SKM-1 (cell line): ENCODE measurements at regions not wholly inside any gene's neighbourhood (a gene's known extent, or its start where the extent isn't known, plus 50 kb on each side); places are given as distances from the start of the nearest gene placed in this dataset.

Source experiments
- DNase-seq: peaks from one replicate; lab custom pipeline; 2025; ENCODE audit not compliant: unreplicated experiment; lab: John Stamatoyannopoulos, UW

- DNase-seq, result no peak
These were observed 282.2 kb downstream of the CDH26 start for GRCh38 chr20:60240415-60240814.

DNA sequence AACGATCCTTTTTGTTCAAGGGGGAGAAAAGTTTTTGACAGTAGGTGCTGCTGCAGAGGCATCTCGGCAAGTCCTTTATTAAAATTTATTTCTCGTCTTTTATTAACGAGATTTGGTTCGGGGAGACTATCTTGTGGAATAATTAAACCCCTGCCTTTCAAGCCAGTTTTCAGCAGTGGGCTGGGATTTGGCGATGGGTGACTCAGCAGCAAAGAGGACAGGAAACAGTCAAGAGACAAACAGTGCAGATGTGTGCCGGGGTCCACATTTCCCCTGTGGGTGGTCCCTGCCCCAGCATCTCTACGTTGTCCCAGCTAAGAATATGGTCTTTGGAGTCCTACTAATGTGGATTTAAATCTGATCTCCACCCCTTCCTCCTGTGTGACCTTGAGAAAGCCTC is 282.8 kb downstream of the CDH26 start:
- no peak for DNase-seq

DNA sequence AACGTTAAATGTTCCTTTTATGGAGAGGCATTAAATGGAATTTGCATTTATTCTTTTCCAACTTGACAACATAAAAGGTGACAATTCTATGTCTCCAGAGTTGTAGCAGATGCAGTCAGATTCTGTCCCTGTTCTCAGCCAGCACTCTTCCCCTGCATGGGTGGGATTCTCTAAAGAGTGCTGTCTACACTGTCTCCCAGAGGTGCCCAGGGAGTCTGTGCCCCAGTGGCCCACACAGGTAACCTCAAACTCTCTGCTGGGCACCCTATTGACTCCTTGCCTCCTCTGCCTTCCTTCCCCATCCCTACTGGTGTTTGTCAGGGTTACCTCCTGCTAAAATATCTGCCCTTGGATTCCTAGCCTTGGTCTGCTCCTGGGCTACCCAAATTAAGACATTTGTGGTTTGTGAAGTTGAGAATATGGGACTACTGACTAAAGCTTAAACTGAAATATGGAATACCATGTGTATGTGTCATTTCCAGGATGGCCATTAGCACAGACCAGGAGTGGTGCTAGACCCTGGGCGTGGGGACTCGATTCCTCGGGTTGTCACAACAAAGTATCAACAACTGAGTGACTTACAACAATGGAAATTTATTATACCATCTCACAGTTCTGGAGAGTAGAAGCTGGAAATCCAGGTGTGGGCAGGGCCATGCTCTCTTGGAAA is 284.7 kb downstream of the CDH26 start:
- no peak for DNase-seq

GRCh38 chr20:60244373-60245146 is 286.3 kb downstream of the CDH26 start:
- no peak for DNase-seq

- no peak for DNase-seq
These were observed 288.5 kb downstream of the CDH26 start for GRCh38 chr20:60246751-60247150.

DNA sequence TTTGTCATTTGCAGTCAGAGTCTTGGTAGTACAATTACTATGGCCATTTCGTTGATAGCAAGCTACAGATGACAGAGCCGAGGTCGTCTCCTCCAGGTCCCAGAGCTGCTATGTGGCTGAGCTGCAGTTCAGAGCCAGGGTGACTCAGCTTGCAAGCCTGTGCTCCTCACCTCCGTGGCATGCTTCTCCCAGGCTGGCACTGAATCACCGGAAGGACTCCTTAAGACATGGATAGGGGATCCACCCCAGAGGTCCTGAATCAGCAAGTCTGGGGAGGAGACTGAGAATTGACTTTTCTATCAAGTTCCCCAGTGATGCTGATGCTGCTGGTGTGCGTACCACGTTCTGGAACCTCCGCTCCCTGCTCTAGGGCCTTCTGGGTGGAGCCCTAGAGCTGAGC is 291.2 kb downstream of the CDH26 start:
- DNase-seq, result no peak

DNA sequence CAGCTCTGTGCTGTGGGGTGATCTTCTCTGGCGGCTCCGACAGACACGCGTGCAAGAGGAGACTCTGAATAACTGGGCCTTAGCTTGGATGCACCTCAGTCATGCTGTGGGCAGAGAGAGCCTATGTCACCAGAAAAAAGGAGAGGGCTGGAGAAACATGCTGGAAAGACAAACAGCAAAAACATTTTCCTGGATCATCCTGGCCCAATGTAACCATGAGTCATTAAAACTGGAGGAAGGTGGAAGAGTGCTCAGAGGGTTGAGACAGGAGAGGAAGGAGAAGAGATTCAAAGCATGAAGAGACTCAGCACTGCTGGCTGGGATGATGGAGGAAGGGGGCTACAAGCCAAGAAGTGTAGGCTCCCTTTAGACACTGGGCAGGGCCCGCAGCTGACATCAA is 292.0 kb downstream of the CDH26 start:
- DNase-seq, result no peak

GRCh38 chr20:60252866-60253265 is 294.6 kb downstream of the CDH26 start:
- DNase-seq, result no peak

DNA sequence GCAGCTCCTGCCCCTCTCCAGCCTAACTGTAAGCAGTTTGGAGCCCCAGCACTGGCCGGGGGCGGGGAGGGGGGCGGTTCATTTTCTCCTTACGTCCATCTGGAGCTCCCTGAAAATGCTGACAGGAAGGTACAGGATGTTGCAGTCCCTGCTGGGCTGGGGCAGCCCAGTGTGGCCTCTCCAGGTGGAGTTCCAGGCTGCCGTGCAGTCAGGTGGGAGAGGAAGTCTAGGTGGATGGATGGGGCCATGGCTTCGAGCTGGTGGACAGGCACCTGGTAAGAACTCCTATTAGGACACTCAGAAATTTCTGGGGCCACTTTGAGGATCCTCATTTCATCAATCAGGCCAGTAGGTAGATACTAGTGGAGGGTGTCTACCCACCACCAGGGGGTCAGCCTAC is 295.2 kb downstream of the CDH26 start:
- DNase-seq, result no peak

GRCh38 chr20:60254901-60255411 is 296.7 kb downstream of the CDH26 start:
- no peak for DNase-seq

DNA sequence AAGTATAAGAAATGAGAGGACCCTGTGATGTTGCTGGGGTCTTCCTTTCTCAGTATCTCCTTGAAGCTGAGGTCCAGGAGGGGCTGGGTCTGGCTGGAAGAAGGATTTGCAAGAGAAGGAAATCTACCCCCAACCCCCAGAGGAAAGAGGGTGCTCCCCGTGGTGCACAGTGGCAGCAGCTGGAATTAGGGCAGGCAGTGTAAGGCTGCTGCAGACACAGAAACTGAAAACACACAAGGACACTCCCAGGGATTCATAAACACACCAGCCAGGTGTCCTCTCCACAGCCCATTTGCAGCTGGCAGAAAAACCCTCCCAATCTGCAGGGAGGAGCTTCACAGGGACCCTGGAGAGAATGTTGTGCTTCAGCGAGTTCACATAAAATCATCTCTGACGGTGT is 297.2 kb downstream of the CDH26 start:
- DNase-seq, result no peak

DNA sequence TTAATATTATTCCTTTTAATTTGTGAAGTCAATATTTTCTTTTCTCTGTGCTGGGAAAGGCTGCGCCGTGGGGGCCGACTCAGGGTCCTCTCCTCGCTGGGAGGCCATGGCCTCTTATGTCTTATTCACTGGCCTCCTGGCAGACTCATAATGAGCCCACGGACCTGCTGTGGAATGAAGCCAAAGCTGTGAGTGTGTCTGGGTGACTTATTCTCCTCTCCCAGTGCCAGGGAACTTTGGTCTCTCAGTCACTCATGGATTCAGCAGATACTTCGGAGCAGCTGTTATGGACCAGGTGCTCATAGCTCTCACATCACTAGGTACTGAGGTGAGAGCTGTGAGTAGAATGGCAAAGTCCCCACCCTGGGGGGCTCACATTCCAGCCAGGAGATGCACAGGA is 297.6 kb downstream of the CDH26 start:
- no peak for DNase-seq

GRCh38 chr20:60256811-60257210 is 298.6 kb downstream of the CDH26 start:
- no peak for DNase-seq

DNA sequence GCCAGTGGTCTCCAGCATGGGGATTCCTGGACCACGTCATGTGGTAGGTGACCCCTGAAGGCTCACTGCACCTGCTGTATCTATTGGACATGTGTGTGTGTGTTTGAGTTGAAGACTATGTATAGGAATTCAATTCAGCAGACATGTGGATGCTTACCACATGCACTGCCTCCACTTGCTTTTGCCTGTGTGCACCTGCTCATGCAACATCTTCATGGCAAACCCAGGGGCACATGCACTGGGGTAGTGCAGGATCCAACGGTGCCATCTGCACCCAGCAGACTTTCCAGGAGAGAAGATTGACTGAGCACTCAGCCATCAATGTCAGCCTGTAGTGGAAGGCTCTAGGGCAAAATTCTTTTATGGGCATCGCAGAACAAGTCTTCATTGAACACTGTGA is 299.4 kb downstream of the CDH26 start:
- no peak for DNase-seq

- DNase-seq, result no peak
These were observed 300.1 kb downstream of the CDH26 start for GRCh38 chr20:60258255-60258863.

- DNase-seq, result no peak
These were observed 303.1 kb downstream of the CDH26 start for GRCh38 chr20:60261333-60261732.

GRCh38 chr20:60262967-60263603 is 304.9 kb downstream of the CDH26 start:
- no peak for DNase-seq

DNA sequence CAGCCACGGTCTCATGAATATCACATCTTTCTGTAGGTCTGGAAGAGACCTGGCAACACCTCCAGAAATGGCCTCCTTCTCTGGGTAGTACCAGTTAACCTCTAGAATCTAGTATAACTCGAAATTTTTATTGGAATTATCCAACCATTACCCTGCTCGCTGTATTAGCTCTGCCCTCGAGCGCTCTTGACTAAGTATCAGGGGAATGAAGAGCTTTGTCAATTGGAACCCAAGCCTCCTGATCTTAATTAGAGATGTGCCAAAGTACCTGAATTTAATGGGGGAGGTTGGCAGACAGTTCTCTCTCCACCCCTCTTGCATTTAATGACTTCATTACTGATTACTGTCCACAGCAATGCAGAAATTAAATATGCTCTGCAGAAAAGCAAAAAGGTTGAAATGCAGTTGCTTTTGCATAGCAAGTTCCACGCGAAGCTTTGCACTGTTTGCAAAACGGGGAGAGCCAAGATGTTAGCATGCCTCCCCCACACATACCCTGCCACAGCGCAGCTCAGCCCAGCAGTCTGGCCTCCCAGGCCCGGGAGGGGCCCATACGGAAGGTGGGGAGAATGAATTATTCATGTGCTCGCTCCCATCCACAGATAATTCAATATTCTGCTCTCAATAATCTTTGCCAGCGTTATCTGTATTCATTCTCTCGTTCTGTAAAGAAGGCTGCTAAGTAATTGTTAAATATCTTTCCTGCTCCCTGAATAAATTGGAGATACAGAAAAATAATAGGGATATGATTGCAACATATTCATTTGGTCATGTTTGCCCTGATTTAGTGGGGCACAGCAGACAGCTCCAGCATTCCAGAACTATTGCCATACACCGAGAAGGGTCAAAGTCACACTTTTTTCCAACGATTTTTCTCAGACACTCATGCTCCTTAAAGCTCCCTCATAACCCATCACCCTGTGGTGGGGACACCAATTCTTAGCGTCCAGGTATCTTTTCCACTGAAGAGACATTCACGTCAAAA is 305.8 kb downstream of the CDH26 start:
- no peak for DNase-seq

- no peak for DNase-seq
These were observed 308.1 kb downstream of the CDH26 start for GRCh38 chr20:60266177-60266823.

GRCh38 chr20:60268491-60268890 is 310.3 kb downstream of the CDH26 start:
- DNase-seq, result no peak
